Astrocyte of the spinal cord (primary cell): ENCODE measurements at regions not wholly inside any gene's neighbourhood (a gene's known extent, or its start where the extent isn't known, plus 50 kb on each side); places are given as distances from the start of the nearest gene placed in this dataset.

ENCODE experiments used
- DNase-seq: peaks from one replicate; pipeline ENCODE4 v3.0.0; 2011; ENCODE audit warnings: low read depth, low spot score
- H3K4me3 ChIP-seq: 2 replicates; pipeline ENCODE4 v1.5.1; 2011; ENCODE audit warnings: low read depth, mild to moderate bottlenecking, low read length, moderate library complexity
- in situ Hi-C: cut with HindIII; loops from 2 replicates; pipeline ENCODE4 v1.10.0; 2017; ENCODE audit warnings: low sequenced_read_pairs
- TF ChIP-seq, protein P1 (sequence below): IDR thresholded peaks from 2 replicates; pipeline ENCODE4 v1.5.1; 2012; ENCODE audit warnings: low read depth, mild to moderate bottlenecking, low read length, inconsistent platforms

- no peak overlapping the region for H3K4me3 ChIP-seq
- TF ChIP-seq, protein P1, sequence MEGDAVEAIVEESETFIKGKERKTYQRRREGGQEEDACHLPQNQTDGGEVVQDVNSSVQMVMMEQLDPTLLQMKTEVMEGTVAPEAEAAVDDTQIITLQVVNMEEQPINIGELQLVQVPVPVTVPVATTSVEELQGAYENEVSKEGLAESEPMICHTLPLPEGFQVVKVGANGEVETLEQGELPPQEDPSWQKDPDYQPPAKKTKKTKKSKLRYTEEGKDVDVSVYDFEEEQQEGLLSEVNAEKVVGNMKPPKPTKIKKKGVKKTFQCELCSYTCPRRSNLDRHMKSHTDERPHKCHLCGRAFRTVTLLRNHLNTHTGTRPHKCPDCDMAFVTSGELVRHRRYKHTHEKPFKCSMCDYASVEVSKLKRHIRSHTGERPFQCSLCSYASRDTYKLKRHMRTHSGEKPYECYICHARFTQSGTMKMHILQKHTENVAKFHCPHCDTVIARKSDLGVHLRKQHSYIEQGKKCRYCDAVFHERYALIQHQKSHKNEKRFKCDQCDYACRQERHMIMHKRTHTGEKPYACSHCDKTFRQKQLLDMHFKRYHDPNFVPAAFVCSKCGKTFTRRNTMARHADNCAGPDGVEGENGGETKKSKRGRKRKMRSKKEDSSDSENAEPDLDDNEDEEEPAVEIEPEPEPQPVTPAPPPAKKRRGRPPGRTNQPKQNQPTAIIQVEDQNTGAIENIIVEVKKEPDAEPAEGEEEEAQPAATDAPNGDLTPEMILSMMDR: no peak
- in situ Hi-C loops: no loop called here
- no peak for DNase-seq
Observed at GRCh38 chr1:79815115-79815514, 808.6 kb upstream of the ADGRL4 start.

DNA sequence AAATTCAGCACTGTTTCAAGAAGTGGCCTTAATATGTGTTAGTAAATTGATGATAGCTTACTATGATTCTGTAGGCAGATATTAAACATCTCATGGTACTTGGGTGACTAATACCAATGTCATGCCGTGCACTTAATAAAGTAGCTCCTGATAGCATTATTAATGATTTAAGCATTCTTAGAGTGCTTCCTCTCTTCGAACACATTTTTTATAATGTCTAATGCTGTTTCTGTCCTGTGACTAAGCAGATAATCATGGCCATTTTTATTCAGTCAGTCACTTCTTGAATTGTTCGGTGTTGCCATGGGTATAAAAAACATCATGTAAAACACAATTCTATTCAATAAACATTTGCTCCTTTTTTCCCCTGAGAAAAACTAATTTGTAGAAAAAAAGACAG is 804.6 kb upstream of the ADGRL4 start:
- peak; percentile 77 for DNase-seq
- in situ Hi-C loops: no loop called here
- TF ChIP-seq, protein P1: no peak
- H3K4me3 ChIP-seq: no peak overlapping the region

DNA sequence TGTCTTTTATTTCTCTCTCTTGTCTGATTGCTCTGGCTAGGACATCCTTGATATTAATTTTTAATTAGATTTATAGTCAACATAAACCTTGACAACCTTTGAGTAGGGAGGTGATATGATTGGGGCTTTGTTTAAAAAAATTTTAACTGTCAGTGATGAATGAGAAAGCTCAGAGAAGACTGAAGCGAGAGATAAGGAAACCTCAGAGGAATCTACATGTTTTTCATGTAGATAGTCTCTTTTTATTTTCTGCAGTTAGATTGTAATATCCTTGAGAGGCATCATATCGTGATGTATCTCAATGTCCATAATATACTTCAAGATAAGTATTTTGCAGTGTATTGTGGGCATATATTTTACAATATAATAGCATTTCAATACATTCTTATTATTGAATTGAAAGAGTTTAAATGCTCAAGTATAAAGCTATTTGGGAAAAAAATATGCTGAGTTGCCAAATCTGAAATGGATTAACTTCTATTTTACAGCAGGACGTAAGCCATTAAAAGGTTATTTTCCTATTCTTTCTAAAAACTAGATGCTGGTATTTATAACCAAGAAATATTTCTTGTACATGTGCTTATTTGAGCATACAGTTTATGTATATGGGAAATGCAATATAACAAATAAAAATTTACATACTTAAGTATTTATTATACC is 802.4 kb upstream of the ADGRL4 start:
- no peak overlapping the region for H3K4me3 ChIP-seq
- no peak for DNase-seq
- in situ Hi-C loops: no loop called here
- TF ChIP-seq, protein P1: no peak

DNA sequence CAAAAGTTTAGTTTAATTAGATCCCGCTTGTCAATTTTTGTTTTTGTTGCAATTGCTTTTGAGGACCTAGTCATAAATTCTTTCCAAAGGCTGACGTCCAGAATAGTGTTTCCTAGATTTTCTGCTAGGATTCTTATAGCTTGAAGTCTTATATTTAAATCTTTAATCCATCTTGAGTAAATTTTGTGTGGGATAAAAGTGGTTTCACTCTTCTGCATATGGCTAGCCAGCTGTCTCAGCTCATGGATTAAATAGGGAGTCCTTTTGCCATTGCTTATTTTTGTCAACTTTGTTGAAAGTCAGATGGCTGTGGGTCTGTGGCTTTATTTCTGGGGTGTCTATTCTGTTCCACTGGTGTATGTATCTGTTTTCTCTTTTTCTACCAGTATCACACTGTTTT is 801.3 kb upstream of the ADGRL4 start:
- TF ChIP-seq, protein P1: no peak
- DNase-seq: no peak
- in situ Hi-C loops: no loop called here
- no peak overlapping the region for H3K4me3 ChIP-seq

DNA sequence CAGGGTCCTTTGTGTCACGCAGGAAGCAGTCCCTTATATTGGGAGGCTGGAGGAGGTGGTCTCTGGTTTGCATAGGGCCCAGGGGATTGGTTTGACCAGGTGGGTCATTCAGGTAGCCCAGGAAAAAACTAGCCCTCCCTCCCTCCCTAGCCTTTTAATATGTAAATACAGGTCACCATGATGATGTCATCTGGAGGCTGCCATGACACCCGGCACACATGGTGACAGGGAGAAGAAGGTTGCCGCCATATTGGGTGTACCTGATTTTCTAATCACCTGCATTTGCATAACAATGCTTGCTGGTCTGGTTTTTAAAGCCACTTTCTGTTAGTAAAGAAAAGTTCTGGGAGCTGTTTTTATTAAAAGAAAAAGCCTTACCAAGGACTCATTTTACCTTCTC is 791.0 kb upstream of the ADGRL4 start:
- DNase-seq: no peak
- no peak overlapping the region for H3K4me3 ChIP-seq
- TF ChIP-seq, protein P1: no peak
- in situ Hi-C loops: no loop called here

DNA sequence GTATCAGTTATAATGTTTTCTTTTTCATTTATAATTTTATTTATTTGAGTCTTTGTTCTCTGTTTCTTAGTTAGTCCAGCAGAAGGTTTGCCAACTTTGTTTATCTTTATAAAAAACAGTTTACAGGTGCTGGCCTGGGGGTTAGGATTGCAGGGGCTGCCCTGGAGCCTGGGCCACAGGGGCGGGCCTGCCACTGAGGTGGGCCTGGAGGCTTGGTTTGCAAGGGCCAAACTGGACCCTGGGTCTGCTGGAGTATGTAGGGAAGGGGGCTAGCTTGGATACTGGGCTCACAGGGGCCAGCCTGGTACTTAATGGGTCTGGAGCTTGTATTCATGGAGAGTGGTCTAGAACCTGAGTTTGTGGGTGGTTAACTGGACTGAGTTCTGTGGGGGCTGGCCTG is 789.9 kb upstream of the ADGRL4 start:
- TF ChIP-seq, protein P1: no peak
- no peak overlapping the region for H3K4me3 ChIP-seq
- in situ Hi-C loops: no loop called here
- DNase-seq: no peak
